IPS-18c (cell line): ENCODE measurements at regions not wholly inside any gene's neighbourhood (a gene's known extent, or its start where the extent isn't known, plus 50 kb on each side); places are given as distances from the start of the nearest gene placed in this dataset.
"Not testable (repeated sequence)": the region's sequence is repeated elsewhere in the genome, so short reads cannot be mapped to it uniquely, and the experiment has no call there.

Source experiments
- H3K4me3 ChIP-seq: 2 replicates; pipeline ENCODE4 v1.7.0; 2013; ENCODE audit warnings: low read depth, mild to moderate bottlenecking, low read length, moderate library complexity; ENCODE audit not compliant: insufficient read depth
- H3K9me3 ChIP-seq: one replicate; pipeline ENCODE4 v1.6.1; 2013; ENCODE audit warnings: mild to moderate bottlenecking, low read length, moderate library complexity; ENCODE audit not compliant: control insufficient read depth, insufficient read depth

DNA sequence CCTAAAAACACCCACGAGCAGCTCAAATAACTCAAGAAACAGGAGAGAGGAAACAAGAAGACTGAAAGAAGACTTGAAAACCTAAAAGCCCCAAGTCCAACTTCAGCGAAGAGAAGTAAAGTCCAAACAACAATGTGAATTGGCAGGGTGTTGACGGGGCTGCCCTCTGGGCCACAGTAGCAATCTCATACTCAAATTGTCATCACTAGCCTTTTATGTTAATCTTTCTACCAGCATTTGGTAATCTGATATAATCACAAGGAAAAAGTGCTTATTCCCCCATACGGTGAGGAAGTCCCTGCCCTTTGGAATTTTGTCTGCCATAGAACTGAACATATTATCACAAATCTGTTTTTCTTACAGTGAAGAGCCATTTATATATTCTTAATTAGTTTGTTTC lies 51.5 kb upstream of the IFNE start:
- H3K4me3 ChIP-seq: no peak overlapping the region
- no peaks in the 10 kb centered on the region for H3K9me3 ChIP-seq

DNA sequence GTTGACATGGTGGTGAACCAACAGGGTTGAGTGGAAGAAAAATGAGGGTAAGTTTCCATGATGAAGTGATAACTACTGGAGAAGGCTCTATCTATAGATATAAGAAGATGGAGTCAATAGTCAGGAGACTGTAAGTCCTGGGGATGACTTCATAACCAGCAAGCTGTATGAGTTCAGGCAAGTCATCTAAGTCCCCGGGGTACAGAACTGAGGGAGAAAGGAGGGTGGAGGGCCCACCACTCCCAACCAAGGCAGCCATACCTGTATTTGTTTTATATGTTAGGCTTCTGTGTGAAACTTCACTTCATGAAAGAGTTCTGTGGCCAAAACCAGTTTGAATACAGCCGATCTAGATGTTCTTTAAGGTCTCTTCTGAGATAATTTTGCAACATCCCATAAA lies 53.3 kb upstream of the IFNE start:
- H3K9me3 ChIP-seq: no peaks in the 10 kb centered on the region

GRCh38 chr9:21542787-21543186 lies 60.7 kb upstream of the IFNE start:
- H3K9me3 ChIP-seq: no peaks in the 10 kb centered on the region
- H3K4me3 ChIP-seq: no peak overlapping the region

More for the DNA sequence above, 53.3 kb upstream of the IFNE start:
- H3K4me3 ChIP-seq: no peak overlapping the region

- Histone ChIP-seq H3K9me3 (no peaks in the 10 kb centered on the region), H3K4me3 (no peak overlapping the region)
These were observed 61.1 kb upstream of the IFNE start for GRCh38 chr9:21543187-21543586.

GRCh38 chr9:21543816-21544215 lies 61.7 kb upstream of the IFNE start:
- not testable (repeated sequence) for H3K4me3 ChIP-seq, H3K9me3 ChIP-seq

- no peak overlapping the region for H3K4me3 ChIP-seq
- H3K9me3 ChIP-seq: no peaks in the 10 kb centered on the region
These were observed 64.8 kb upstream of the IFNE start for GRCh38 chr9:21546949-21547348.

- Histone ChIP-seq H3K4me3 (no peak overlapping the region), H3K9me3 (no peaks in the 10 kb centered on the region)
These were observed 67.2 kb upstream of the IFNE start for GRCh38 chr9:21549251-21549765.

DNA sequence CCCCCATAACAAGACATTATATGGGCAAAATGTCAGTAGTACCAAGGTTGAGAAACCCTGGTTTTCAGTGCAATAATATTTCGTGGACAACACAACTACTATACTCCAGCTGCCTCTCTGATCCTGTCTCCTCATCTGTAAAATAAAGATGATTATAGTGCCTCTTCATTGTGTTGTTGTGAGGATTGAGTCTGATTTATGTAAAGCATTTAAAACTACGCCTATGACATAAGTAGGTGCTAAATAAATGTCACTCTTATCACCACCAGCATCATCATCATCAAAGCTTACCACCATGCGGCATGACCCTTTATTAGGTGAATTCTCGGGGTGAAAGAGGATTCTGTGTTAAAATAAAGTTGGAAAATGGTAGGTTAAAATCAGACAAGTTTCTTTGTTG lies 67.8 kb upstream of the IFNE start:
- Histone ChIP-seq H3K4me3 (no peak overlapping the region), H3K9me3 (no peaks in the 10 kb centered on the region)

GRCh38 chr9:21550392-21550791 lies 68.3 kb upstream of the IFNE start:
- H3K9me3 ChIP-seq: no peaks in the 10 kb centered on the region
- no peak overlapping the region for H3K4me3 ChIP-seq

GRCh38 chr9:21551401-21551800 lies 69.3 kb upstream of the IFNE start:
- Histone ChIP-seq H3K4me3 (no peak overlapping the region), H3K9me3 (no peaks in the 10 kb centered on the region)

- H3K4me3 ChIP-seq: no peak overlapping the region
- no peaks in the 10 kb centered on the region for H3K9me3 ChIP-seq
These were observed 70.4 kb upstream of the IFNE start for GRCh38 chr9:21552244-21553170.

DNA sequence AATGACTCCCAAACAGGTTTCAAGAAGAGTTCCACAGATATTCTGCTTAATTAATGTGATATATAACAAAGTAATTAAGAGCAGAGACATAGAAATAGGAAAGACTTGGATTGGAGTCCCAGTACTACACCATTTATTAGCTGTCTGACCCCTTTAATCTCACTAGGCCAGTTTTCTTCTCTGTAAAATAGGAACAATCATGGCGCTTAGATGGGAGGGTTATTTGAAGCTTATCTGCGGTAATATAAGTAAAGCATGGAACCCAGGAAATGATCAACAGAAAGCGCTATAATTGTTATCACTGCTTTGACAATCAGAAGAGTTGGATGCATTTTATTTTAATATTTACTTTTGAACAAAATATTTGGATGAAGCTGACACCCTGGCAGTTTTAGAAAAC lies 71.3 kb upstream of the IFNE start:
- no peak overlapping the region for H3K4me3 ChIP-seq
- H3K9me3 ChIP-seq: no peaks in the 10 kb centered on the region

- Histone ChIP-seq H3K4me3 (no peak overlapping the region), H3K9me3 (no peaks in the 10 kb centered on the region)
These were observed 72.7 kb upstream of the IFNE start for GRCh38 chr9:21554813-21555212.

- Histone ChIP-seq H3K4me3 (no peak overlapping the region), H3K9me3 (no peaks in the 10 kb centered on the region)
These were observed 73.8 kb upstream of the IFNE start for GRCh38 chr9:21555911-21556310.

- no peaks in the 10 kb centered on the region for H3K9me3 ChIP-seq
- H3K4me3 ChIP-seq: no peak overlapping the region
These were observed 74.7 kb upstream of the IFNE start for GRCh38 chr9:21556581-21557427.

GRCh38 chr9:21557428-21557768 lies 75.3 kb upstream of the IFNE start:
- no peaks in the 10 kb centered on the region for H3K9me3 ChIP-seq
- no peak overlapping the region for H3K4me3 ChIP-seq

DNA sequence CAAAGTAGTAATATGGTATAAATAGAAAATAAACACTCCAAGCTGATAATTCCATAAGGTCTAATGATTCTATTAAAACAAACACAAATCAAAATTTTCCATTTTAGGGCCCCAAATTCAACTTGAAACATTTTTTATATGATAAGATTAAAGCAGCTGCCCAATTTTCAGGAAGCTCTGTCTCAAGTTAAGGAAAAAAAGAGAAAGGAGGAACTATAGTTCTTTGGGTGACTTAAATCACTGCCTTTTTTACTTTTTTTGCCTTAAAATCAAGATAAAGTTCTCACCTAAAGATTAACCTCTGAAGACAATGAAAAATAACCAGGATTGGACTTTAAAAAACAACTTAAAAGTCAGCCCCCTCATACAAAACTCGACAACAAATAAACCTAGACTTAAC lies 76.0 kb upstream of the IFNE start:
- no peak overlapping the region for H3K4me3 ChIP-seq
- H3K9me3 ChIP-seq: no peaks in the 10 kb centered on the region
